SH-SY5Y (cell line): ENCODE measurements at regions not wholly inside any gene's neighbourhood (a gene's known extent, or its start where the extent isn't known, plus 50 kb on each side); places are given as distances from the start of the nearest gene placed in this dataset.

Source experiments
- GATA2 ChIP-seq: IDR thresholded peaks from 2 replicates; pipeline ENCODE4 v1.6.1; 2011; ENCODE audit warnings: mild to moderate bottlenecking, low read depth, low read length
- GATA3 ChIP-seq: IDR thresholded peaks from 2 replicates; pipeline ENCODE4 v1.6.1; 2011; ENCODE audit warnings: low read depth, mild to moderate bottlenecking, low read length, moderate library complexity

DNA sequence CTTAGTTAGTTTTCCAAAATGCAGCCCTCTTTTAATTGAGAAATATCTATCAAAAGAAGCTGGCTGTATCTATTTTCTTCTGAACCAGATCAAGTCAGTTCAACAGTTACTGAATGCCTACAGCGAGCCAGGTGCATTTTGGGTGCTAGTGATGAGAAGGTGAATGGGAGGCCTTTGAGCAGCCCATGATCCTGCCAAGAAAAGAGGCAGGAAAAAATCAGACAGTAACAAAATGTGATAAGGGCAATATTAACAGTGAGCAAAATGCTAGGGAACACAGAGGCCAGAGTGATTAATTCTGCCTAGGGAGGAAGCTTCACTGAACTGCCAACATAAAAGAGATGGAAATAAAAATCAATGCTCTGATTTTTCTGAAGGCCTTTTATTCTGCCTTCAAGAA lies 248.5 kb downstream of the SNCA start:
- TF ChIP-seq GATA3 (no peak), GATA2 (no peak)
